GM18499 (cell line): ENCODE measurements at regions not wholly inside any gene's neighbourhood (a gene's known extent, or its start where the extent isn't known, plus 50 kb on each side); places are given as distances from the start of the nearest gene placed in this dataset.
"Not testable (repeated sequence)": the region's sequence is repeated elsewhere in the genome, so short reads cannot be mapped to it uniquely, and the experiment has no call there.

Experiments
- ATAC-seq: cut with Tn5 transposase; IDR thresholded peaks from one replicate; pipeline ENCODE4 v1.9.1; 2021; ENCODE audit warnings: moderate number of reproducible peaks; ENCODE audit not compliant: insufficient read depth, unreplicated experiment

- ATAC-seq, result no peak
Observed at GRCh38 chr6:140285998-140286690, 911.7 kb upstream of the CITED2 start.

- no peak for ATAC-seq
Observed at GRCh38 chr6:140285471-140285870, 911.0 kb upstream of the CITED2 start.

- no peak for ATAC-seq
Observed at GRCh38 chr6:140284871-140285270, 910.4 kb upstream of the CITED2 start.

- no peak for ATAC-seq
Observed at GRCh38 chr6:140283197-140283596, 908.7 kb upstream of the CITED2 start.

GRCh38 chr6:140281767-140282166, 907.3 kb upstream of the CITED2 start:
- no peak for ATAC-seq

GRCh38 chr6:140281236-140281635, 906.8 kb upstream of the CITED2 start:
- no peak for ATAC-seq

- ATAC-seq, result no peak
Observed at GRCh38 chr6:140276719-140277118, 902.3 kb upstream of the CITED2 start.

GRCh38 chr6:140276133-140276532, 901.7 kb upstream of the CITED2 start:
- no peak for ATAC-seq

GRCh38 chr6:140275725-140276124, 901.3 kb upstream of the CITED2 start:
- ATAC-seq, result no peak

- ATAC-seq, result no peak
Observed at GRCh38 chr6:140274548-140274947, 900.1 kb upstream of the CITED2 start.

GRCh38 chr6:140271759-140272377, 897.4 kb upstream of the CITED2 start:
- ATAC-seq, result peak; percentile 99

- no peak for ATAC-seq
Observed at GRCh38 chr6:140269591-140270165, 895.2 kb upstream of the CITED2 start.

GRCh38 chr6:140264431-140264830, 890.0 kb upstream of the CITED2 start:
- no peak for ATAC-seq

- not testable (repeated sequence) for ATAC-seq
Observed at GRCh38 chr6:140258302-140258701, 883.9 kb upstream of the CITED2 start.

GRCh38 chr6:140256248-140256647, 881.8 kb upstream of the CITED2 start:
- no peak for ATAC-seq

GRCh38 chr6:140253096-140253495, 878.6 kb upstream of the CITED2 start:
- no peak for ATAC-seq

- ATAC-seq, result no peak
Observed at GRCh38 chr6:140252099-140252498, 877.7 kb upstream of the CITED2 start.

- ATAC-seq, result no peak
Observed at GRCh38 chr6:140245296-140246040, 871.0 kb upstream of the CITED2 start.

GRCh38 chr6:140237251-140237650, 862.8 kb upstream of the CITED2 start:
- no peak for ATAC-seq

- no peak for ATAC-seq
Observed at GRCh38 chr6:140236732-140237131, 862.3 kb upstream of the CITED2 start.

- no peak for ATAC-seq
Observed at GRCh38 chr6:140230282-140230681, 855.8 kb upstream of the CITED2 start.
